ENCODE measurements at regions not wholly inside any gene's neighbourhood (a gene's known extent, or its start where the extent isn't known, plus 50 kb on each side); places are given as distances from the start of the nearest gene placed in this dataset.

GRCh38 chr7:81180573-81180972, 261.7 kb upstream of the SEMA3C start:
- Histone ChIP-seq H3K4me3 (replicated peaks in 1 of 3; ENCODE audit: insufficient read depth in 1 of 3, low read depth in 1 of 3, low read length in 3 of 3) (no peak overlapping the region), H3K9ac (replicated peaks; ENCODE audit: extremely low read depth, insufficient read depth, low read length) (no peak overlapping the region), H3K9me1 (replicated peaks; ENCODE audit: control insufficient read depth, extremely low read depth, insufficient read depth, low read length) (no peaks in the 10 kb centered on the region), H3K27me3 (ENCODE audit: control insufficient read depth in 2 of 2, insufficient read depth in 2 of 2, low read length in 2 of 2) (no peaks in the 10 kb centered on the region), H3K79me2 (ENCODE audit: control insufficient read depth, insufficient read depth, low read length) (no peaks in the 10 kb centered on the region), H3K36me3 (ENCODE audit: control insufficient read depth in 2 of 2, extremely low read depth in 1 of 2, insufficient read depth in 2 of 2, low read length in 2 of 2) (no peaks in the 10 kb centered on the region), H3K4me2 (ENCODE audit: insufficient read depth, low read length) (no peak overlapping the region), H2AFZ (ENCODE audit: low read depth, low read length) (no peak overlapping the region), H3K27ac (ENCODE audit: insufficient read depth, low read depth, low read length) (no peak overlapping the region), H3K4me1 (ENCODE audit: control insufficient read depth, extremely low read depth, insufficient read depth, low read length) (no peaks in the 10 kb centered on the region), H4K20me1 (replicated peaks; ENCODE audit: control insufficient read depth, extremely low read depth, insufficient read depth, low read length) (no peaks in the 10 kb centered on the region), H3K9me3 (replicated peaks; ENCODE audit: control insufficient read depth, insufficient read depth, low read length) (no peaks in the 10 kb centered on the region)
- DNase-seq (ENCODE audit: low read depth, low spot score): no peak
- ChIA-PET POLR2A (no interaction called here), CTCF (no interaction called here)
- intact Hi-C loops (cut with micrococcal nuclease): no loop called here
- no peak for FAIRE-seq
- TF ChIP-seq GATA2 (IDR thresholded peaks at IDR 0.05; ENCODE audit: insufficient read depth, insufficient read length, low read depth, low read length) (no peak), MYC (IDR thresholded peaks at IDR 0.05; ENCODE audit: low read depth, low read length) (no peak), POLR2AphosphoS5 (IDR thresholded peaks at IDR 0.05; ENCODE audit: insufficient read depth, low read depth, low read length) (no peak), FOS (IDR thresholded peaks at IDR 0.05; ENCODE audit: borderline replicate concordance, insufficient read depth, low read length) (no peak), MAX (IDR thresholded peaks at IDR 0.05; ENCODE audit: insufficient read depth, insufficient read length) (no peak), POLR2A (IDR thresholded peaks at IDR 0.05; ENCODE audit: low read depth, low read length) (no peak), EZH2 (IDR thresholded peaks at IDR 0.05; ENCODE audit: borderline replicate concordance, low read depth, low read length, severe bottlenecking) (no peak), JUN (IDR thresholded peaks at IDR 0.05; ENCODE audit: borderline replicate concordance, insufficient read depth, insufficient read length, low read depth) (no peak), CTCF (IDR thresholded peaks at IDR 0.05; ENCODE audit: extremely low read depth in 1 of 2, insufficient read depth in 1 of 2, low read depth in 1 of 2, low read length in 2 of 2) (no peak)
- BruUV-seq (replicated peaks): no TSS peak
- dilution Hi-C loops (cut with MboI; ENCODE audit: extremely low pct_ligation_motif_present, low sequenced_read_pairs): no loop called here
